Endodermal cell (in vitro differentiated cells): ENCODE measurements at regions not wholly inside any gene's neighbourhood (a gene's known extent, or its start where the extent isn't known, plus 50 kb on each side); places are given as distances from the start of the nearest gene placed in this dataset.

ENCODE experiments used
- DNase-seq: peaks from one replicate; pipeline ENCODE4 v3.0.0-alpha.2; 2017
- H3K27ac ChIP-seq: 2 replicates; pipeline ENCODE4 v1.5.1; 2013; ENCODE audit warnings: mild to moderate bottlenecking, low read depth, low read length, moderate library complexity
- H3K27me3 ChIP-seq: 2 replicates; pipeline ENCODE4 v1.6.1; 2013; ENCODE audit warnings: mild to moderate bottlenecking, low read length, moderate library complexity; ENCODE audit not compliant: insufficient read depth, control insufficient read depth, poor library complexity, severe bottlenecking
- H3K36me3 ChIP-seq: 2 replicates; pipeline ENCODE4 v1.7.0; 2013; ENCODE audit warnings: mild to moderate bottlenecking, low read length, moderate library complexity; ENCODE audit not compliant: control insufficient read depth, insufficient read depth
- H3K4me1 ChIP-seq: one replicate; pipeline ENCODE4 v1.7.0; 2013; ENCODE audit warnings: low read length; ENCODE audit not compliant: control insufficient read depth, insufficient read depth
- H3K4me3 ChIP-seq: 2 replicates; pipeline ENCODE4 v1.5.1; 2013; ENCODE audit warnings: mild to moderate bottlenecking, low read length, moderate library complexity
- H3K9ac ChIP-seq: 2 replicates; pipeline ENCODE4 v1.6.1; 2013; ENCODE audit warnings: mild to moderate bottlenecking, low read length, moderate library complexity; ENCODE audit not compliant: poor library complexity, severe bottlenecking; ENCODE audit errors: extremely low read depth
- H3K9me3 ChIP-seq: 2 replicates; pipeline ENCODE4 v1.6.1; 2013; ENCODE audit warnings: mild to moderate bottlenecking, low read length, moderate library complexity; ENCODE audit not compliant: control insufficient read depth
- H3K27ac Mint-ChIP-seq: 2 replicates; pipeline ENCODE4 v1.8.0; 2020; ENCODE audit warnings: mixed read lengths
- H3K27me3 Mint-ChIP-seq: 2 replicates; pipeline ENCODE4 v1.8.0; 2021; ENCODE audit warnings: mild to moderate bottlenecking, mixed read lengths; ENCODE audit not compliant: insufficient read depth
- H3K36me3 Mint-ChIP-seq: 2 replicates; pipeline ENCODE4 v1.8.0; 2020; ENCODE audit warnings: low read depth, mixed read lengths
- H3K4me1 Mint-ChIP-seq: 2 replicates; pipeline ENCODE4 v1.8.0; 2020; ENCODE audit warnings: mixed read lengths
- H3K4me3 Mint-ChIP-seq: 2 replicates; pipeline ENCODE4 v1.8.0; 2020; ENCODE audit warnings: mild to moderate bottlenecking, moderate library complexity, mixed read lengths
- H3K9me3 Mint-ChIP-seq: 2 replicates; pipeline ENCODE4 v1.8.0; 2020; ENCODE audit warnings: mild to moderate bottlenecking, mixed read lengths
- CTCF ChIP-seq: fragments of 200-600 bp; sonication (generic); conservative IDR thresholded peaks from 2 replicates; pipeline ENCODE4 v1.5.0; 2021; ENCODE audit warnings: antibody characterized with exemption, mild to moderate bottlenecking
- WGBS, 2 experiments: methylation state at CpG; one replicate each; pipeline versions ENCODE4 v1.1.5 to v1.1.7; 2013; ENCODE audit warnings: missing lambda C conversion rate in 2 of 2, mixed read lengths in 1 of 2; ENCODE audit not compliant: insufficient coverage in 1 of 2, insufficient read length in 1 of 2; 5-methylcytosine and 5-hydroxymethylcytosine counted together

- Histone ChIP-seq H3K4me1 (no peaks in the 10 kb centered on the region), H3K9ac (no peak overlapping the region), H3K9me3 (no peaks in the 10 kb centered on the region), H3K4me3 (no peak overlapping the region), H3K36me3 (no peaks in the 10 kb centered on the region), H3K27me3 (no peaks in the 10 kb centered on the region), H3K27ac (no peak overlapping the region)
- DNase-seq: no peak
- no peak for TF ChIP-seq CTCF
- no CpG with 5 or more reads among the region's 1 CpG for WGBS, 2 experiments
- Mint-ChIP-seq H3K27ac (no peak overlapping the region), H3K36me3 (no peaks in the 10 kb centered on the region), H3K9me3 (no peaks in the 10 kb centered on the region), H3K27me3 (no peaks in the 10 kb centered on the region), H3K4me3 (no peak overlapping the region), H3K4me1 (no peaks in the 10 kb centered on the region)
These were observed 344.0 kb upstream of the FAT3 start for GRCh38 chr11:91880660-91881059.

GRCh38 chr11:91876746-91877145 lies 347.9 kb upstream of the FAT3 start:
- no peak for DNase-seq
- Histone ChIP-seq H3K4me1 (no peaks in the 10 kb centered on the region), H3K9me3 (no peaks in the 10 kb centered on the region), H3K4me3 (no peak overlapping the region), H3K36me3 (no peaks in the 10 kb centered on the region), H3K9ac (no peak overlapping the region), H3K27me3 (no peaks in the 10 kb centered on the region), H3K27ac (no peak overlapping the region)
- TF ChIP-seq CTCF: no peak
- Mint-ChIP-seq H3K36me3 (no peaks in the 10 kb centered on the region), H3K27ac (no peak overlapping the region), H3K27me3 (no peaks in the 10 kb centered on the region), H3K4me1 (no peaks in the 10 kb centered on the region), H3K9me3 (no peaks in the 10 kb centered on the region), H3K4me3 (no peak overlapping the region)
- 86 to 87% methylated on average over 2 of the region's 2 CpGs for WGBS, 2 experiments

- no peak for TF ChIP-seq CTCF
- H3K36me3 ChIP-seq: no peaks in the 10 kb centered on the region
- H3K27ac ChIP-seq: no peak overlapping the region
- H3K27ac Mint-ChIP-seq: no peak overlapping the region
- H3K9me3 ChIP-seq: no peaks in the 10 kb centered on the region
- H3K27me3 ChIP-seq: no peaks in the 10 kb centered on the region
- 86 to 100% methylated on average over 1 to 5 of the region's 5 CpGs for WGBS, 2 experiments
- H3K9ac ChIP-seq: no peak overlapping the region
- H3K4me1 ChIP-seq: no peaks in the 10 kb centered on the region
- H3K9me3 Mint-ChIP-seq: no peaks in the 10 kb centered on the region
- no peak for DNase-seq
- no peak overlapping the region for H3K4me3 Mint-ChIP-seq
- no peaks in the 10 kb centered on the region for H3K4me1 Mint-ChIP-seq
- no peaks in the 10 kb centered on the region for H3K27me3 Mint-ChIP-seq
- H3K36me3 Mint-ChIP-seq: no peaks in the 10 kb centered on the region
- no peak overlapping the region for H3K4me3 ChIP-seq
These were observed 352.4 kb upstream of the FAT3 start for GRCh38 chr11:91872243-91872642.
